Testis (tissue), 2 donors: ENCODE measurements at regions not wholly inside any gene's neighbourhood (a gene's known extent, or its start where the extent isn't known, plus 50 kb on each side); places are given as distances from the start of the nearest gene placed in this dataset.

Experiments used
- DNase-seq: peaks from one replicate; pipeline ENCODE4 v3.0.0-alpha.2; 2019
- H3K27ac ChIP-seq, 2 donors: fragments of 200-600 bp; sonication (generic); one replicate each; pipeline ENCODE4 v1.5.1; 2019
- H3K27me3 ChIP-seq: fragments of 200-600 bp; sonication (generic); one replicate; pipeline ENCODE4 v1.5.1; 2019
- H3K36me3 ChIP-seq: fragments of 200-600 bp; sonication (generic); one replicate; pipeline ENCODE4 v1.5.1; 2017; ENCODE audit warnings: low read depth; ENCODE audit errors: missing control alignments
- H3K4me1 ChIP-seq: fragments of 200-600 bp; sonication (generic); one replicate; pipeline ENCODE4 v1.5.1; 2019
- H3K4me3 ChIP-seq, 2 donors: fragments of 200-600 bp; sonication (generic); one replicate each; pipeline ENCODE4 v1.5.1; 2017 to 2019
- H3K9me3 ChIP-seq: fragments of 200-600 bp; sonication (generic); one replicate; pipeline ENCODE4 v1.5.1; 2017
- POLR2A ChIP-seq: fragments of 450-650 bp; IDR thresholded peaks from one replicate; pipeline ENCODE4 v1.6.1; 2017; ENCODE audit warnings: antibody characterized with exemption, mild to moderate bottlenecking, moderate library complexity
- WGBS, 2 donors: methylation state at CpG; one replicate each; pipeline ENCODE4 v1.1.5; 2018; 5-methylcytosine and 5-hydroxymethylcytosine counted together
- intact Hi-C: fragments of 100-400 bp; cut with DNase I; formaldehyde crosslinking; loops from one replicate; pipeline ENCODE4 v1.15.1; 2023; ENCODE audit warnings: low total_unique reads
- TF ChIP-seq, protein P1 (sequence below), 3 experiments: fragments of 450-650 bp in 2 of 3; fragments of 200-600 bp in 1 of 3; sonication (generic) in 1 of 3; IDR thresholded peaks; one replicate each; pipeline ENCODE4 v1.5.1; 2016 to 2019; ENCODE audit warnings: antibody characterized with exemption in 3 of 3, mild to moderate bottlenecking in 2 of 3, moderate library complexity in 1 of 3

DNA sequence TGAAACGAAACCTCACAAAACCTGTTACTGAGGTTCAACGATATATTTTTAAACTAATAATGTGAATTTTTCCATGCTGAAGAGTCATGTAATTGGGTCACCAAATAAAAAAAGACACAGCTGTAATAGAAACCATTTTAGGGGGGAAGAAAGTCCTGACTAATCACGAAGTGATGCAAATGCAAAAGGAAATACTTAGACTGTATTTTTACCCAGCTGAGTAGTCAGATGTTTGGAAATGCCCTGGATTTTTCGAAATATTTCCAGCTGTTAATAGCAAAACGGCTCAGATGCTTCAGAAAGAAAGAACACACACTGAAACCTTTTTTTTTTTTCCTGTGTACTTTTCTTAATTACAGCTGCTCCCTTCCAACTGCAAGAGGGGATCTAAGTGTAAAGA lies 210.3 kb downstream of the SETD4 start:
- WGBS, 2 donors: 41 to 46% methylated on average over 5 of the region's 5 CpGs
- no peak overlapping the region for H3K4me3 ChIP-seq
- no peak for DNase-seq
- H3K36me3 ChIP-seq: no peaks in the 10 kb centered on the region
- no peaks in the 10 kb centered on the region for H3K9me3 ChIP-seq
- intact Hi-C loops: no loop called here
- peaks cover 33% of the 10 kb centered on the region for H3K4me1 ChIP-seq
- no peaks in the 10 kb centered on the region for H3K27me3 ChIP-seq
- H3K27ac ChIP-seq: peak overlapping the region in 1 of 2 donors; percentile 55
- TF ChIP-seq POLR2A: no peak
- TF ChIP-seq, protein P1, sequence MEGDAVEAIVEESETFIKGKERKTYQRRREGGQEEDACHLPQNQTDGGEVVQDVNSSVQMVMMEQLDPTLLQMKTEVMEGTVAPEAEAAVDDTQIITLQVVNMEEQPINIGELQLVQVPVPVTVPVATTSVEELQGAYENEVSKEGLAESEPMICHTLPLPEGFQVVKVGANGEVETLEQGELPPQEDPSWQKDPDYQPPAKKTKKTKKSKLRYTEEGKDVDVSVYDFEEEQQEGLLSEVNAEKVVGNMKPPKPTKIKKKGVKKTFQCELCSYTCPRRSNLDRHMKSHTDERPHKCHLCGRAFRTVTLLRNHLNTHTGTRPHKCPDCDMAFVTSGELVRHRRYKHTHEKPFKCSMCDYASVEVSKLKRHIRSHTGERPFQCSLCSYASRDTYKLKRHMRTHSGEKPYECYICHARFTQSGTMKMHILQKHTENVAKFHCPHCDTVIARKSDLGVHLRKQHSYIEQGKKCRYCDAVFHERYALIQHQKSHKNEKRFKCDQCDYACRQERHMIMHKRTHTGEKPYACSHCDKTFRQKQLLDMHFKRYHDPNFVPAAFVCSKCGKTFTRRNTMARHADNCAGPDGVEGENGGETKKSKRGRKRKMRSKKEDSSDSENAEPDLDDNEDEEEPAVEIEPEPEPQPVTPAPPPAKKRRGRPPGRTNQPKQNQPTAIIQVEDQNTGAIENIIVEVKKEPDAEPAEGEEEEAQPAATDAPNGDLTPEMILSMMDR (IDR thresholded peaks at IDR 0.05): no peak

DNA sequence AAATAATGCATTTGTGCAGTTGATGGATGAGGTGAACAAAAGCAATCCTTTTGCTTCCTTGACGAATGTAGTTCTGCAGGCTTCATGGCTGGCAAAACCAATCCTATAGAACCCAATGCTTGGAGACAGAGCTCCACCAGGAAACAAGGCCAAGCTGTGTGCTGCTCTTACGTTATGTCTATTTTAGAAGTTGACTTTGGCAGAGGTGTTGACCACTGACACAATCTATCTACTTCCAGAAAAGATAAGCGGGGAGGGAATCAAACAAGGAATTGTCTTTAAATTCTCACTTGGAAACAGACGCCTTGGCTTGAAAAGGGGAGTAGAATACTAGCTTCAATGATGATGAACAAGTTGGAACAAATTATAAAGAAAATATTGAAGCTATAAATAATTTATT lies 211.2 kb downstream of the SETD4 start:
- Histone ChIP-seq H3K4me3 (no peak overlapping the region), H3K36me3 (no peaks in the 10 kb centered on the region), H3K27ac (no peak overlapping the region), H3K4me1 (peaks cover 41% of the 10 kb centered on the region), H3K27me3 (no peaks in the 10 kb centered on the region), H3K9me3 (no peaks in the 10 kb centered on the region)
- peak; percentile 47 for DNase-seq
- 47 to 57% methylated on average over 4 of the region's 4 CpGs for WGBS, 2 donors
- intact Hi-C loops: no loop called here
- no peak for TF ChIP-seq POLR2A
- TF ChIP-seq, protein P1 (IDR thresholded peaks at IDR 0.05): no peak

DNA sequence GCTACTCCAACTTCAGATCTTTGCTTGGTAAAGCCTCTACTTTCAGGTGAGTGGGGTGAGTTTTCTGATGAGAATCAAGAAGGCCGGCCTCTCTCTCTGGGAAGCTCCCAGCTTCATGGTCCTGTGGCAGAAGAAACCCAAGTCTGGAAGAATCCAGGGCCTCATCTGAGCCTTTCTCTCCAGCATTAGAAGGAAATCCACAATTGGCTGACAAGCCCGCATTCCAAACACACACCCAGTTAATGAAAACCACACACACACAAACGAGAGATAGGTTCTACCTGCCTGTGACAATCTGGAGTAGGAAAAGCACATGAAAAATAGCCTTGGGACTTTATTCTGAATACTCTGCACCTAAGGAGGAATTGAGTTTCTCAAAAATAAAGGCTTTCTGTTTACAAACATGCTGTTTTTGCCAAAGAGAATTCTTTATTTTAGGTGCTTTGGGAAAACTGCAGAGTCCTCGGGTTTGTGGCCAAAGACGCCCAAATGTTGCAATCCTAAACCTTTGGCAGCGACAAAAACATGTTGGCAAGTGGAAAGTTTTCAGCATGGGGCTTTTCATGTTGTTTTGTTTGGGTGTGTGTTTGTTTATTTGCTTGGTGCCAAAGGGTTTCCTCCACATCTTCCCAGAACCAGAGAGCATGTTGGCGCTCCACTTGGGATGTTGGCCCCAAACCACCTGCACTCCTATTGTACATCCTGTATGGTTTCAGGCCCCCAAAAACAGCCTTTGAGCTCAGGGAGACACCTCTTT lies 216.2 kb downstream of the SETD4 start:
- peak; percentile 26 for DNase-seq
- peak overlapping the region in 1 of 2 donors; percentile 12 for H3K27ac ChIP-seq
- intact Hi-C loops: no loop called here

DNA sequence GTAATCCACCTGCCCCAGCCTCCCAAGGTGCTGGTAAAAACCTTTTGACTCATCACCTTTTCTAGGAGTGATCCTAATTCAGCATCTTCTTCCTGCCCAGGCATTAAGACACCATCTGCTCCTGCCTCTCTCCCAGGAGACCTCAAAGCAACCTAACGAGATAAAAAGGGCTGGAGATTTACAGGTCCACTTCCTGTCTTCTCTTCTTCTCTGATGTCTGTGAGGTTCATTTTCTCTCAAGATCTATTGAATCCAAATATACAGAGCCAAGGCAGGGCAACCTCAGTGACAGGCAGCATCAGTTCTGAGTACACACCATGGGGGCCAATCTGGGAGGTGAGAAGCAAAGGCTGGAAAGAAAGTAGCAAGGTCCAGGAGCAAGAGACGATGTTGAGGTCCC lies 219.4 kb downstream of the SETD4 start:
- no peaks in the 10 kb centered on the region for H3K36me3 ChIP-seq
- no peak for TF ChIP-seq POLR2A
- TF ChIP-seq, protein P1 (IDR thresholded peaks at IDR 0.05): no peak
- H3K27me3 ChIP-seq: no peaks in the 10 kb centered on the region
- H3K27ac ChIP-seq: no peak overlapping the region
- intact Hi-C loops: no loop called here
- no peaks in the 10 kb centered on the region for H3K9me3 ChIP-seq
- DNase-seq: no peak
- no peak overlapping the region for H3K4me3 ChIP-seq
- 80 to 84% methylated on average over 2 of the region's 2 CpGs for WGBS, 2 donors
- peaks cover 7% of the 10 kb centered on the region for H3K4me1 ChIP-seq

More for the DNA sequence above, 216.2 kb downstream of the SETD4 start:
- 58 to 72% methylated on average over 7 of the region's 7 CpGs for WGBS, 2 donors
- no peak for TF ChIP-seq POLR2A
- TF ChIP-seq, protein P1 (IDR thresholded peaks at IDR 0.05): no peak
- Histone ChIP-seq H3K27me3 (no peaks in the 10 kb centered on the region), H3K4me3 (no peak overlapping the region), H3K9me3 (no peaks in the 10 kb centered on the region), H3K36me3 (no peaks in the 10 kb centered on the region), H3K4me1 (peaks cover 8% of the 10 kb centered on the region)

DNA sequence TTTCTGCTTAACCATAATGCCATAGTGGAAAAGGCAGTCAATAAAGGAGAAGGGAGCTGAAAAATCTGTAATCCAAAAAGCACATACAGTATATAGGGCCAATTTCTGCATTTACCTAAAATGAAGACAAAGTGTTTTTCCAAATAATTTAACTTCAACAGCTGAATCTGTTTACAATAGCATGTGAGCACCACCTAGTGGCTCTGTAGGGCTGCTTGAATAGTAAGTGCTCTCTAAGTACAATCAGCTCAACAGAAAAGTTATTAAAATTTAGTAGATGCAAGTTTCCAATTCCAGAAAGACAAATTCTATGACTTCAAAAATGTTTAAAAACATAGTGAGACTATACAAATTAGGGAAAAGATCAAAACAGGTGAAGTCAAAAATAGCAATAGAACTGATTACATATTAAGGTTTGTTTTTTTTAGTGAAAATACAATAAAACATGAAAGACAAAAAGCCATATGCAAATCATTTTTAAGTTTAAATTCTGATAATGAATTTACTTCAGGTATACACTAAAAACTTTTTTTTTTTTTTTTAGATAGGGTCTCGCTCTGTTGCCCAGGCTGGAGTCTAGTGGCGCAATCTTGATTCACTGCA lies 220.0 kb downstream of the SETD4 start:
- Histone ChIP-seq H3K36me3 (no peaks in the 10 kb centered on the region), H3K9me3 (no peaks in the 10 kb centered on the region), H3K4me1 (peaks cover 7% of the 10 kb centered on the region), H3K27me3 (no peaks in the 10 kb centered on the region), H3K4me3 (no peak overlapping the region), H3K27ac (no peak overlapping the region)
- 93 to 99% methylated on average over 2 of the region's 2 CpGs for WGBS, 2 donors
- intact Hi-C loops: no loop called here
- DNase-seq: peak; percentile 90
- TF ChIP-seq, protein P1 (IDR thresholded peaks at IDR 0.05): peak; percentile 74 to 82 (median 80)
- no peak for TF ChIP-seq POLR2A
